Smooth muscle cell of the brain vasculature (primary cell): ENCODE measurements at regions not wholly inside any gene's neighbourhood (a gene's known extent, or its start where the extent isn't known, plus 50 kb on each side); places are given as distances from the start of the nearest gene placed in this dataset.
"Not testable (repeated sequence)": the region's sequence is repeated elsewhere in the genome, so short reads cannot be mapped to it uniquely, and the experiment has no call there.

Experiments
- DNase-seq: peaks from one replicate; pipeline ENCODE4 v3.0.0-alpha.2; 2012; ENCODE audit warnings: low read depth, low spot score

DNA sequence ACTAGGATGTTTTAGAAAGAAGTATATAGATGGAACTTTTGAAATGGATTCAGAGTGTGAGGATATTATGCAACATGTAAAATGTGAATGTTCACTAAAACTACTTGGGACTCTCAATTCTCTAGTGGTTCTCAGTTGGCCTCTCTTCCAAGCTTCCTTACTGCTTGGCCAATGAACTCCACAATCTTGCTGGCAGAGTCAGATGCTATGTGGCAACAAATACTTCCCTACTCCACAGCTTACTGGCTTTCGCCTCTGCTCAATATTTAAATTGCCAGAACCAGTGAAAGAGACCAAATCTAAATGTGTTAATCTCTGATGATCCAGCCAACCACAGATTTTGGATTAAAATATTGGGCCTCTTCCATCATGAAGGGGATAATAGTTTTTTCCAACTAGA, 138.4 kb downstream of the HTR1B start:
- DNase-seq: no peak

DNA sequence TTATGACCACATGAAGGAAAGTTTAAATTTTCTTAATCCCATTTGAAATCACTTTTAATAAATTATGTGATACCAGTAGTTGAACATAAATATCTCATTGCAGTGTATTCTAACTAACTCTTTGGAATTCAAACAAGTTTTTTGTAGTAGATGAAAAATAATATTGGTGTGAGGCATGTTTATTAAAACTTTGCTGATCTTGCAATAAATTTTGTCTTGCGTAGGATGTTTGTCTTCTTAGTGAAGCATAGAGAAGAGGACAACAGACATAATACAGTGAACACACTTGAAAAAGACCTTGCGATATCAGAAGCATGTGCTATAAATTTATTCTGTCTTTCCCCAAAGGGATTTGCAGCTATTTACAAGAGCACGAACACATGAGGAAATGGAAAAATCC, 140.7 kb downstream of the HTR1B start:
- DNase-seq: no peak

- no peak for DNase-seq
Observed at GRCh38 chr6:77318256-77318655, 145.0 kb downstream of the HTR1B start.

- no peak for DNase-seq
Observed at GRCh38 chr6:77313595-77313994, 149.7 kb downstream of the HTR1B start.

- no peak for DNase-seq
Observed at GRCh38 chr6:77299931-77300330, 163.4 kb downstream of the HTR1B start.

- DNase-seq: peak; percentile 9
Observed at GRCh38 chr6:77298283-77298682, 165.0 kb downstream of the HTR1B start.

GRCh38 chr6:77292564-77293546, 170.4 kb downstream of the HTR1B start:
- DNase-seq: peak; percentile 9

GRCh38 chr6:77290798-77291197, 172.5 kb downstream of the HTR1B start:
- DNase-seq: no peak

DNA sequence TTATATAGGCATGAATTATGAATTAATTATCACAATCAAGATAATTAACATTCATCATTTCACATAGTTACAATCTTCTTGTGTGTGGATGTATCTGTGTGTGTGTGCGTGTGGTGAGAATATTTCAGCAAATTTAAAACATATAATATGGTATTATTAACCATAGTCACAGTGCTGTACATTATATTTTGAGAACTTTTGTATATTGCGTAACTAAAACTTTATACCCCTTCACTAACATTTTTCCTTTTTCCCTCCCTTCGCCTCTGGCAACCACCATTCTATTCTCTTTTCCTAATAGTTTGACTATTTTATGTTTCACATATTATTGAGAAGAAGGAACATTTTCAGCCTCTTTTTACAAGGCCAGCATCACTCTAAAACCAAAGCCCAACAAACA, 176.8 kb downstream of the HTR1B start:
- no peak for DNase-seq

- no peak for DNase-seq
Observed at GRCh38 chr6:77273929-77274328, 189.4 kb downstream of the HTR1B start.

DNA sequence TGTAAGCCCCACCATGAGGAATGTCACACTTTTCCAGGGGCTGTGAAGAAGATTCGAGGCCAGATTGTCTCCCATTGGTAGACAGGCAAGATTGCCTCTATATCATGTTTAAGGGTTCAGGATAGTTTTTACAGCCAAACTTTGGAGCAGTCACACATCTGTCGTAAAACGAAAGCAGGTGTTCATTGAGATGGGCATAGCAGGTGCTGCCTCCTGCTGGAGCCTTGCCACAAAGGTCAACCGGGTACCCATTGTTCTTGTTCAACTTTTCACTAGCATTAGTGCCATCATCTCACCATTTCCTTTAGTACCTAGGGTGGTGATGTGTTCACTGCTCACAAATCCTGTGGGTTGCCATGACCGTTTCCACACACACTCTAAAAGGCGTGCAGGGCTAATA, 198.3 kb downstream of the HTR1B start:
- no peak for DNase-seq

GRCh38 chr6:77263003-77263402, 200.3 kb downstream of the HTR1B start:
- no peak for DNase-seq

DNA sequence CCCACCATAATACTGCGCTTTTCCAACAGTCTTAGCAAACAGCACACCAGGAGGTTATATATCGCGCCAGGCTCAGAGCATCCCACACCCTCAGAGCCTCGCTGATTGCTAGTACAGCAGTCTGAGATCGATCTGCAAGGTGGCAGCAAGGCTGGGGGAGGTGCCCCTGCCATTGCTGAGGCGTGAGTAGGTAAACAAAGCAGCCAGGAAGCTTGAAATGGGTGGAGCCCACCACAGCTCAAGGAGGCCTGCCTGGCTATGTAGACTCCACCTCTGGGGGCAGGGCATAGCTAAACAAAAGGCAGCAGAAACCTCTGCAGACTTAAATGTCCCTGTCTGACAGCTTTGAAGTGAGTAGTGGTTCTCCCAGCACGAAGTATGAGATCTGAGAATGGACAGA, 211.5 kb downstream of the HTR1B start:
- not testable (repeated sequence) for DNase-seq

- DNase-seq: no peak
Observed at GRCh38 chr6:77249560-77249959, 213.7 kb downstream of the HTR1B start.

GRCh38 chr6:77245026-77245425, 218.3 kb downstream of the HTR1B start:
- no peak for DNase-seq

DNA sequence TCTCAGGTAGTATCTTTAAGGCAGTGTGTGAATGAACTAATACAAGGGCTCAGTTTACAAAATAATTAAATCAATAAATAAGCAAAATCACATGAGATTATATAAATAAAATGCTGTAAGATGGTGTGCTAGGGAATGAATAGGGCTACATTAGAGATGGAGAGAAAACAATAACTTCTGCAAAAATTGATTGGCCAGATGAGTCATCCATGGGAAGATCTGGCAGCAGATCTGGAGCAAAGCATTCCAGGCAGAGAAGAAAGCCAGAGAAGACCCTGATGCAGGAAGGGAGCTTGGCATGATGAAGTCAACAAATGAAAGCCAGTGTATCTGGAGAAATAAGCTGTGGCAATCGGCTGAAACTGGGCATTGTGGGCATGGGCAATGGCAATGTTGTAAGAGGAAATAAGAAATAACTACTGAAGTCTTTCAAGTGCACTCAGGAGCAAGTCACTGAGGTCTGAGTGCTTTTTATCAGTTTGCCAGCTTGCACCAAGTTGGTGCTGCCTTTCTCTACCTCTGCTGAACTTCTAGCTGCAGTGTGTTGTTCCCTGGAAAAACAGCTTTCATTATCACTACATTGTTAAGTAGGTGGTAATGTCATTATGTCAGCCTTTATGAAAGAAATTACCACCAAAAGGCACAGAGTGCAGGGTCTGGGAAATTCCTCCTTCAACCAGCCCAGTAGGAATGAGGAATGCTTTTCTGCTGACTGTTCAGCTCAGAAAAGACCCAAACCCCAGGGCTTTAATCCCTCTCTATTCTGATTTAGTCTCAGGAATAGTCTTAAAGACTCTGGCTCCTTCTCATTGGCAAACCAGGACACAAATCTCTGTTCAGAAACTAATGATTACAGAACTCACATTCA, 231.6 kb downstream of the HTR1B start:
- no peak for DNase-seq

DNA sequence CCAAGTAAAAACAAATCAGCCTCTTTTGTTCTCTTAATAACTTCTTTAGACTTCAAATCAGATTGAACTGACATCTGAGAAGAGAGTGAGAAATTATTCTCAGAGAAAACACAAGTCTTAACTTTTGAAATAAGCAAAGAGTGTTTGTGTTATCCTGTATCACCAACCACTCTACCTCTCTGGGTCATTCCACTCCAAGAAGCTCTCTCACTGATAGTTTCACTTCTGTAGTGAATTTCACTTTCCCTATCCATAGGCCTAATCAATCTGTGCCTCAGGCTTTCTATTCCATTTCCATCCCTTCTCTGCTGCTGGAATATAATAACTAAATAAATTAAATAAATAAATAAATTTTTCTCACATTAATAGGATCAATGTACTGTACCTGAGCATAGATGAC, 235.0 kb downstream of the HTR1B start:
- no peak for DNase-seq

DNA sequence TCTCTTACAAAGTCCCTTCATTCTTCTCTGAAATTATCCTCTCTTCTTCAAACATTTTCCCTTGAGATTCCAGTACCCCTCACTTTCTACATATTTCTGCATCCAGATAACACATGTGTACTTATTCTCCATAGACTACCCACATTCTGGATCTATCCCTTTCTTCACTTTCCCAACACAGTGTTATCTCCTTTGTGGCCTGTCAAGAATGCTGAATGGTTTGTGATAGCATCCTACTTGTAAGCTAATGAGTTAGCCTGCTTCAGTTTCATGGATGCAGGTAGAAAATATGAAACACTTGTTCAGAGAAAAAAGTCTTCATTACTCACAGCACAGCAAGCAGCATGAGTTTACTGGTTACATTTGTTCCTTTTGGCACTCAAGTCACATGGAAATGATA, 245.4 kb downstream of the HTR1B start:
- DNase-seq: no peak

GRCh38 chr6:77205936-77206335, 257.4 kb downstream of the HTR1B start:
- DNase-seq: no peak

DNA sequence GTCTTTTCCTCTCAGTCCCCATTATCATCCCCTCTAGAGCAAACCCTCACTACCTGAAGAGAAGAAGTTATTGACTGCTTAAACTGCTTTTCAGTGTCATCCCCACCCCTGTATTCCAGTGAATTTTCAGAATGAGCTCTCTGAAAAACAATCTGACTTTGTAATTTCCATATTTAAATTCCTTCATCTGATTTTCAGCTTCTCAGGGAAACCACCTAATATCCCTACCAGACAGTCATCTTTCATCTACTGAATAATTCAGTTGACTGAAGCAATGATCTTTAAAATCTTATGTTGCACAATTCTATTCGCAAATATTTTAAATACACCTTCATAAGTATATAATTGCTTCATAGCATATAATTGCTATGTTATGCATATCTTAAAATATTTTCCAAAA, 258.7 kb downstream of the HTR1B start:
- DNase-seq: no peak

DNA sequence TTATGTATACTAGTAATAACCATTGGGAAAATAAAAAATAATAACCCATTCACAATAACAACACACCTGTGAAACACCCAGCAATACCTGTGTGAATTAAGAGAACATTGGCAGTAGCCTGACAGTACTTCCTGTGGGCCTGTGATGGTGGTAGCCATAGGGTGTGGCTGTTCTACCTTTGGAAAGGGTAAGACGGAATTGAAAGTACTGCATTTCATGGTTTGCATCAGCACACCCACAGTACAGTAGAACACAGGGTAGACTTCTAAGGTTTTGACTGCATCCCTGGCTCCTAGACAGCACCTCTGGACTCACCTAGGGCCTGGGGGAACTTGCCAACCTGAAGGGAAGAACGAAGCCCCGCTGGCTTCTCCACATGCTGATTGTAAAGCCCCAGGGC, 279.8 kb downstream of the HTR1B start:
- no peak for DNase-seq

DNA sequence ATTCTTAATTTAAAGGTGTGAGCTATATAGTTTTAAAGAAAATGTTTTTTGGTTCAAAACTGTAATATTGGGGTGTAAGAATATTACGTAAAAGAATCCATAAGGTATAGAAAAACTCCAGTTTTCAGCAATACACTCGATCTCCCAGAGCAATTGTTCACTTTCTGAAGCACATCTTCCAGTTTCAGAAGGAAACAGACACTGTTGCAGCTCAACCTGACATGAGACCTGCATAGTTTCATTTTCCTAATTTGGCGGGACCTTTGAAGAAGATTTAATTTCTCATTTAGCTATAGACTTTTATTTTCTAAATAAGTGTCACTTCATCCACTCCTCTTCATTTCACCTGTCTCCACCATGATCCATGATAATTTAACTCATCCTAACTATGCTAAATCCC, 281.5 kb downstream of the HTR1B start:
- no peak for DNase-seq

GRCh38 chr6:77180326-77180725, 283.0 kb downstream of the HTR1B start:
- DNase-seq: no peak
